CD14-positive monocyte (primary cell): ENCODE measurements at regions not wholly inside any gene's neighbourhood (a gene's known extent, or its start where the extent isn't known, plus 50 kb on each side); places are given as distances from the start of the nearest gene placed in this dataset.

ENCODE experiments used
- DNase-seq, 3 donors: peaks; one replicate each; pipeline ENCODE4 v3.0.0-alpha.2; 2011 to 2022
- H2AFZ ChIP-seq: 2 replicates; pipeline ENCODE4 v1.6.0; 2012; ENCODE audit warnings: mild to moderate bottlenecking, low read depth, low read length, inconsistent platforms; ENCODE audit not compliant: insufficient read depth, poor library complexity, severe bottlenecking
- H3K27ac ChIP-seq, 2 donors: 1 replicate in 1 of 2; 2 replicates in 1 of 2; pipeline ENCODE4 v1.5.1; 2012 to 2013; ENCODE audit warnings: low read length in 2 of 2, control low read depth in 1 of 2, inconsistent platforms in 1 of 2, low read depth in 1 of 2, mild to moderate bottlenecking in 1 of 2
- H3K27me3 ChIP-seq, 2 donors: one replicate each; pipeline versions ENCODE4 v1.6.0 to v1.6.1; 2011 to 2013; ENCODE audit warnings: low read length in 2 of 2; ENCODE audit not compliant: control insufficient read depth in 2 of 2, insufficient read depth in 2 of 2
- H3K36me3 ChIP-seq, 2 donors: replicated peaks in 1 of 2; 1 replicate in 1 of 2; 2 replicates in 1 of 2; pipeline versions ENCODE4 v1.5.1 to v1.6.1; 2012 to 2013; ENCODE audit warnings: low read length in 2 of 2, control low read depth in 1 of 2, inconsistent platforms in 1 of 2, mild to moderate bottlenecking in 1 of 2; ENCODE audit not compliant: insufficient read depth in 2 of 2, control insufficient read depth in 1 of 2
- H3K4me1 ChIP-seq, 2 donors: 1 replicate in 1 of 2; 2 replicates in 1 of 2; pipeline versions ENCODE4 v1.5.1 to v1.6.1; 2012 to 2013; ENCODE audit warnings: low read length in 2 of 2, control low read depth in 1 of 2, inconsistent platforms in 1 of 2, mild to moderate bottlenecking in 1 of 2, moderate library complexity in 1 of 2; ENCODE audit not compliant: insufficient read depth in 2 of 2, control insufficient read depth in 1 of 2
- H3K4me2 ChIP-seq: replicated peaks from 2 replicates; pipeline ENCODE3; 2012; ENCODE audit warnings: low read length, moderate library complexity, mild to moderate bottlenecking; ENCODE audit not compliant: poor library complexity, severe bottlenecking; ENCODE audit errors: extremely low read depth
- H3K4me3 ChIP-seq, 3 experiments: fragments of 200-600 bp in 1 of 3; sonication (generic) in 1 of 3; replicated peaks in 1 of 3; 1 replicate in 2 of 3; 2 replicates in 1 of 3; pipeline ENCODE4 v1.5.1; 2011 to 2013; ENCODE audit warnings: low read length in 3 of 3, mild to moderate bottlenecking in 3 of 3, control low read depth in 2 of 3, low read depth in 2 of 3, inconsistent platforms in 1 of 3, moderate library complexity in 1 of 3
- H3K79me2 ChIP-seq: 2 replicates; pipeline ENCODE4 v1.6.0; 2012; ENCODE audit warnings: mild to moderate bottlenecking, control low read depth, inconsistent platforms, low read length, moderate library complexity; ENCODE audit not compliant: insufficient read depth
- H3K9ac ChIP-seq: 2 replicates; pipeline ENCODE4 v1.6.0; 2017; ENCODE audit warnings: low read length, mild to moderate bottlenecking; ENCODE audit not compliant: insufficient read depth, poor library complexity, severe bottlenecking
- H3K9me3 ChIP-seq, 2 donors: replicated peaks in 1 of 2; 1 replicate in 1 of 2; 2 replicates in 1 of 2; pipeline versions ENCODE4 v1.5.1 to v1.6.1; 2012 to 2013; ENCODE audit warnings: low read length in 2 of 2, control low read depth in 1 of 2; ENCODE audit not compliant: control insufficient read depth in 1 of 2, insufficient read depth in 1 of 2
- H4K20me1 ChIP-seq: 2 replicates; pipeline ENCODE4 v1.6.0; 2012; ENCODE audit warnings: mild to moderate bottlenecking, low read length, control low read depth, moderate library complexity; ENCODE audit not compliant: insufficient read depth
- H3K27ac Mint-ChIP-seq, 7 donors: one replicate each; pipeline ENCODE4 v1.8.0; 2020; ENCODE audit warnings: mild to moderate bottlenecking in 7 of 7, mixed read lengths in 7 of 7, moderate library complexity in 6 of 7, inconsistent platforms in 2 of 7
- H3K27me3 Mint-ChIP-seq, 3 donors: one replicate each; pipeline ENCODE4 v1.8.0; 2021 to 2022; ENCODE audit warnings: low read depth in 3 of 3, mild to moderate bottlenecking in 3 of 3, mixed read lengths in 3 of 3, moderate library complexity in 3 of 3, inconsistent platforms in 1 of 3
- H3K36me3 Mint-ChIP-seq, 2 donors: one replicate each; pipeline ENCODE4 v1.8.0; 2020; ENCODE audit warnings: mixed read lengths in 2 of 2, inconsistent platforms in 1 of 2, mild to moderate bottlenecking in 1 of 2
- H3K4me1 Mint-ChIP-seq: one replicate; pipeline ENCODE4 v1.8.0; 2020; ENCODE audit warnings: mild to moderate bottlenecking, mixed read lengths
- H3K4me3 Mint-ChIP-seq, 2 donors: one replicate each; pipeline ENCODE4 v1.8.0; 2020; ENCODE audit warnings: mild to moderate bottlenecking in 2 of 2, mixed read lengths in 2 of 2, moderate library complexity in 1 of 2
- H3K9me3 Mint-ChIP-seq, 7 donors: one replicate each; pipeline ENCODE4 v1.8.0; 2020 to 2022; ENCODE audit warnings: mixed read lengths in 7 of 7, mild to moderate bottlenecking in 6 of 7, moderate library complexity in 6 of 7, inconsistent platforms in 2 of 7
- WGBS: methylation state at CpG from one replicate; pipeline ENCODE4 v1.1.5; 2013; ENCODE audit warnings: missing lambda C conversion rate; ENCODE audit not compliant: insufficient coverage; 5-methylcytosine and 5-hydroxymethylcytosine counted together
- intact Hi-C, 2 donors: fragments of 100-400 bp; cut with micrococcal nuclease; formaldehyde crosslinking; loops; one replicate each; pipeline versions ENCODE4 v1.15.0 to v1.15.1; 2023
- TF ChIP-seq, protein P1 (sequence below): fragments of 200-600 bp; IDR thresholded peaks from one replicate; pipeline ENCODE4 v1.8.0; 2022; ENCODE audit warnings: antibody characterized with exemption, mild to moderate bottlenecking

- H3K9me3 ChIP-seq: peaks cover 22 to 24% of the 10 kb centered on the region in 2 donors
Measured at GRCh38 chr12:116404913-116405611, 127.6 kb upstream of the MED13L start.

DNA sequence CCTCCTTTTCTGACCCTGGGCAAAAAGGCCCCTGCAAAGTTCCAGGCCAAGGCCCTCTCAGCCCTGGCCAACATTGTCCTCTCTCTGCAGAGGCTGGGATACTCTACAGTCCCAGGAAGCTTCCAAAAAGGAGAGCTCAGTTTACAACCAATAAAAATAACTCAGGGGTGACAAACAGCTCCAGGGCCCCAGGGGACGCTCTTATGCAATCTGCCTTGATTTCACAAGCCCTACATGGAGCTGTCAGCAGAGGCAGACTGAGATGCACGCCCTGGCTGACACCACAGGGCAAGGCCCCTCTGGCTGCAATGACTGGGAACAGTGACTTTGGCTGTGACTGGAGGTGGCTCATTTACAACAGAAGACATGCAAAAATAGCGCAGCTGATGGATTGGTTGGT, 129.0 kb upstream of the MED13L start:
- no peak overlapping the region for H3K4me3 ChIP-seq
- WGBS: 0% methylated on average over 2 of the region's 3 CpGs
- peak overlapping the region; percentile 12 for H2AFZ ChIP-seq
- Mint-ChIP-seq H3K27ac (peak overlapping the region; percentile 88 to 96 (median 90)), H3K9me3 (peaks cover 12 to 16% (median 15%) of the 10 kb centered on the region in 7 donors), H3K4me1 (peaks cover 67% of the 10 kb centered on the region), H3K27me3 (peaks cover 0 to 5% (median 3%) of the 10 kb centered on the region in 3 donors), H3K36me3 (peaks cover 4 to 11% of the 10 kb centered on the region in 2 donors), H3K4me3 (peak overlapping the region in 1 of 2 donors; percentile 21)
- H3K27me3 ChIP-seq: no peaks in the 10 kb centered on the region
- TF ChIP-seq, protein P1, sequence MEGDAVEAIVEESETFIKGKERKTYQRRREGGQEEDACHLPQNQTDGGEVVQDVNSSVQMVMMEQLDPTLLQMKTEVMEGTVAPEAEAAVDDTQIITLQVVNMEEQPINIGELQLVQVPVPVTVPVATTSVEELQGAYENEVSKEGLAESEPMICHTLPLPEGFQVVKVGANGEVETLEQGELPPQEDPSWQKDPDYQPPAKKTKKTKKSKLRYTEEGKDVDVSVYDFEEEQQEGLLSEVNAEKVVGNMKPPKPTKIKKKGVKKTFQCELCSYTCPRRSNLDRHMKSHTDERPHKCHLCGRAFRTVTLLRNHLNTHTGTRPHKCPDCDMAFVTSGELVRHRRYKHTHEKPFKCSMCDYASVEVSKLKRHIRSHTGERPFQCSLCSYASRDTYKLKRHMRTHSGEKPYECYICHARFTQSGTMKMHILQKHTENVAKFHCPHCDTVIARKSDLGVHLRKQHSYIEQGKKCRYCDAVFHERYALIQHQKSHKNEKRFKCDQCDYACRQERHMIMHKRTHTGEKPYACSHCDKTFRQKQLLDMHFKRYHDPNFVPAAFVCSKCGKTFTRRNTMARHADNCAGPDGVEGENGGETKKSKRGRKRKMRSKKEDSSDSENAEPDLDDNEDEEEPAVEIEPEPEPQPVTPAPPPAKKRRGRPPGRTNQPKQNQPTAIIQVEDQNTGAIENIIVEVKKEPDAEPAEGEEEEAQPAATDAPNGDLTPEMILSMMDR: no peak
- peak overlapping the region; percentile 27 for H3K4me2 ChIP-seq
- peaks cover 16% of the 10 kb centered on the region in 2 donors for H3K9me3 ChIP-seq
- no peaks in the 10 kb centered on the region for H3K79me2 ChIP-seq
- H3K27ac ChIP-seq: peak overlapping the region; percentile 77 to 82
- DNase-seq: peak; percentile 92 to 96 (median 95)
- no peaks in the 10 kb centered on the region for H4K20me1 ChIP-seq
- H3K4me1 ChIP-seq: peaks cover 67 to 74% of the 10 kb centered on the region in 2 donors
- no peaks in the 10 kb centered on the region for H3K36me3 ChIP-seq
- intact Hi-C loops: loop anchor here in 1 of 2 donors (10.0 kb wide), 3 partner anchors 72 to 148 kb away; partner anchors contain the start of genes MAP1LC3B2 and MED13L
- H3K9ac ChIP-seq: no peak overlapping the region

More at GRCh38 chr12:116404913-116405611, 127.6 kb upstream of the MED13L start:
- Histone ChIP-seq H4K20me1 (no peaks in the 10 kb centered on the region), H2AFZ (no peak overlapping the region), H3K36me3 (no peaks in the 10 kb centered on the region), H3K4me3 (no peak overlapping the region), H3K4me1 (peaks cover 67 to 74% of the 10 kb centered on the region in 2 donors), H3K9ac (no peak overlapping the region), H3K27me3 (no peaks in the 10 kb centered on the region), H3K79me2 (no peaks in the 10 kb centered on the region), H3K27ac (peak overlapping the region; percentile 24 to 82), H3K4me2 (no peak overlapping the region)
- Mint-ChIP-seq H3K36me3 (peaks cover 10 to 17% of the 10 kb centered on the region in 2 donors), H3K9me3 (peaks cover 22 to 28% (median 26%) of the 10 kb centered on the region in 7 donors), H3K4me1 (peaks cover 69% of the 10 kb centered on the region), H3K27ac (peak overlapping the region; percentile 74 to 93 (median 88)), H3K4me3 (no peak overlapping the region), H3K27me3 (peaks cover 0 to 12% (median 3%) of the 10 kb centered on the region in 3 donors)
- 32% methylated on average over 3 of the region's 6 CpGs for WGBS
- intact Hi-C loops: loop anchor here in 1 of 2 donors (10.0 kb wide), 3 partner anchors 70 to 150 kb away; partner anchors contain the start of genes MAP1LC3B2 and MED13L
- TF ChIP-seq, protein P1: no peak
- DNase-seq: peak in 2 of 3 donors; percentile 51 to 62
